H1 (cell line): ENCODE measurements at regions not wholly inside any gene's neighbourhood (a gene's known extent, or its start where the extent isn't known, plus 50 kb on each side); places are given as distances from the start of the nearest gene placed in this dataset.

Experiments used
- CTCF ChIA-PET: fragments of 300-600 bp; sonication (Branson Sonifier 250); formaldehyde crosslinking; loops from one replicate; lab custom pipeline; 2021; ENCODE audit not compliant: partially characterized antibody; lab: Charles Lee
- POLR2A ChIA-PET: fragments of 300-600 bp; sonication (Branson Sonifier 250); formaldehyde crosslinking; loops from one replicate; lab custom pipeline; 2021; ENCODE audit warnings: inconsistent platforms; ENCODE audit not compliant: partially characterized antibody; lab: Charles Lee
- DNase-seq, 2 experiments: peaks; one replicate each; pipeline versions ENCODE4 v3.0.0 to v3.0.0-alpha.2; 2010 to 2022; ENCODE audit warnings: low spot score in 2 of 2, low read depth in 1 of 2, mixed read lengths in 1 of 2
- FAIRE-seq: peaks from 2 replicates; lab custom pipeline; 2011; peaks lifted over from hg19 to GRCh38; lab: Jason Lieb, UNC
- H2AFZ ChIP-seq: 2 replicates; pipeline ENCODE4 v1.8.1; 2012; ENCODE audit warnings: low read length, inconsistent platforms
- H2AK5ac ChIP-seq: 2 replicates; pipeline ENCODE4 v1.6.1; 2013; ENCODE audit warnings: low read depth, low read length
- H2BK120ac ChIP-seq: replicated peaks from 2 replicates; pipeline ENCODE3; 2013; ENCODE audit warnings: low read depth, low read length, inconsistent platforms
- H2BK12ac ChIP-seq: 2 replicates; pipeline ENCODE4 v1.6.1; 2013; ENCODE audit warnings: low read depth, low read length
- H2BK15ac ChIP-seq: 2 replicates; pipeline ENCODE4 v1.6.1; 2013; ENCODE audit warnings: low read length
- H2BK20ac ChIP-seq: 2 replicates; pipeline ENCODE4 v1.6.1; 2013; ENCODE audit warnings: low read length
- H2BK5ac ChIP-seq: 2 replicates; pipeline ENCODE4 v1.6.1; 2013; ENCODE audit warnings: low read depth, low read length
- H3K14ac ChIP-seq: 2 replicates; pipeline ENCODE4 v1.6.1; 2013; ENCODE audit warnings: inconsistent platforms; ENCODE audit not compliant: insufficient read length
- H3K18ac ChIP-seq: 2 replicates; pipeline ENCODE4 v1.6.1; 2013; ENCODE audit warnings: low read length; ENCODE audit errors: extremely low read depth
- H3K23ac ChIP-seq: 2 replicates; pipeline ENCODE4 v1.6.1; 2013; ENCODE audit warnings: inconsistent platforms; ENCODE audit not compliant: insufficient read length
- H3K23me2 ChIP-seq: 2 replicates; pipeline ENCODE4 v1.6.1; 2013; ENCODE audit warnings: low read depth, low read length
- H3K27ac ChIP-seq: 2 replicates; pipeline ENCODE4 v1.6.1; 2011; ENCODE audit warnings: low read depth, low read length, inconsistent platforms
- H3K27me3 ChIP-seq, 4 experiments: replicated peaks in 1 of 4; 1 replicate in 1 of 4; 2 replicates in 3 of 4; pipeline versions ENCODE4 v1.6.1 to v1.8.1; 2011 to 2013; ENCODE audit warnings: low read length in 3 of 4, mild to moderate bottlenecking in 3 of 4, inconsistent platforms in 2 of 4, mixed read lengths in 2 of 4, moderate library complexity in 1 of 4; ENCODE audit not compliant: control insufficient read depth in 3 of 4, insufficient read depth in 3 of 4; ENCODE audit errors: extremely low read depth in 1 of 4
- H3K36me3 ChIP-seq, 4 experiments: 2 replicates each; pipeline versions ENCODE4 v1.6.1 to v1.8.1; 2011 to 2013; ENCODE audit warnings: mild to moderate bottlenecking in 4 of 4, low read length in 3 of 4, moderate library complexity in 2 of 4, control low read depth in 1 of 4, inconsistent platforms in 1 of 4; ENCODE audit not compliant: insufficient read depth in 4 of 4, control insufficient read depth in 2 of 4
- H3K4ac ChIP-seq: replicated peaks from 2 replicates; pipeline ENCODE3; 2013; ENCODE audit warnings: low read length, low read depth, mixed read lengths, inconsistent platforms; ENCODE audit not compliant: insufficient read length
- H3K4me1 ChIP-seq, 4 experiments: replicated peaks in 1 of 4; 1 replicate in 1 of 4; 2 replicates in 3 of 4; pipeline versions ENCODE4 v1.6.1 to v1.8.1; 2011 to 2013; ENCODE audit warnings: low read length in 3 of 4, inconsistent platforms in 2 of 4, mixed read lengths in 1 of 4; ENCODE audit not compliant: insufficient read depth in 4 of 4, control insufficient read depth in 3 of 4
- H3K4me2 ChIP-seq, 2 experiments: 2 replicates each; pipeline versions ENCODE4 v1.6.1 to v1.8.1; 2011 to 2013; ENCODE audit warnings: low read depth in 2 of 2, low read length in 2 of 2, control low read depth in 1 of 2, inconsistent platforms in 1 of 2, mild to moderate bottlenecking in 1 of 2; ENCODE audit not compliant: insufficient read depth in 1 of 2
- H3K4me3 ChIP-seq, 4 experiments: fragments of 200-600, 300-600 bp in 1 of 4; sonication (generic), shearing (Covaris generic), sonication (Bioruptor Twin) in 1 of 4; 2 replicates each; pipeline versions ENCODE4 v1.5.1 to v1.8.1; 2011 to 2016; ENCODE audit warnings: low read length in 4 of 4, low read depth in 3 of 4, control low read depth in 2 of 4, inconsistent platforms in 2 of 4, mild to moderate bottlenecking in 2 of 4, mixed read lengths in 1 of 4, moderate library complexity in 1 of 4; ENCODE audit not compliant: insufficient read depth in 2 of 4; ENCODE audit errors: extremely low read depth in 1 of 4
- H3K56ac ChIP-seq: replicated peaks from 2 replicates; pipeline ENCODE3; 2013; ENCODE audit warnings: low read depth, mild to moderate bottlenecking, mixed read lengths, low read length, inconsistent platforms; ENCODE audit not compliant: insufficient read length
- H3K79me1 ChIP-seq: 2 replicates; pipeline ENCODE4 v1.6.1; 2013; ENCODE audit warnings: low read depth, low read length, control low read depth
- H3K79me2 ChIP-seq, 2 experiments: 2 replicates each; pipeline versions ENCODE4 v1.6.1 to v1.8.1; 2012 to 2013; ENCODE audit warnings: low read length in 2 of 2, mild to moderate bottlenecking in 2 of 2, inconsistent platforms in 1 of 2; ENCODE audit not compliant: insufficient read depth in 2 of 2, control insufficient read depth in 1 of 2
- H3K9ac ChIP-seq, 4 experiments: replicated peaks in 1 of 4; 1 replicate in 1 of 4; 2 replicates in 3 of 4; pipeline versions ENCODE4 v1.6.1 to v1.8.1; 2011 to 2013; ENCODE audit warnings: low read depth in 3 of 4, low read length in 3 of 4, control low read depth in 2 of 4, mild to moderate bottlenecking in 2 of 4, moderate library complexity in 2 of 4, inconsistent platforms in 1 of 4; ENCODE audit errors: extremely low read depth in 1 of 4
- H3K9me3 ChIP-seq, 2 experiments: 2 replicates each; pipeline versions ENCODE4 v1.6.1 to v1.8.1; 2012 to 2013; ENCODE audit warnings: mild to moderate bottlenecking in 2 of 2, moderate library complexity in 2 of 2, control low read depth in 1 of 2, inconsistent platforms in 1 of 2, low read depth in 1 of 2, low read length in 1 of 2, mixed read lengths in 1 of 2; ENCODE audit not compliant: insufficient read depth in 2 of 2
- H4K20me1 ChIP-seq, 2 experiments: replicated peaks in 1 of 2; 2 replicates each; pipeline versions ENCODE3 to v1.8.1; 2011 to 2013; ENCODE audit warnings: inconsistent platforms in 2 of 2, low read length in 2 of 2, mild to moderate bottlenecking in 1 of 2; ENCODE audit not compliant: insufficient read depth in 2 of 2, control insufficient read depth in 1 of 2
- H4K5ac ChIP-seq: 2 replicates; pipeline ENCODE4 v1.6.1; 2013; ENCODE audit warnings: low read length, low read depth, mixed read lengths, inconsistent platforms; ENCODE audit not compliant: insufficient read length
- H4K8ac ChIP-seq: 2 replicates; pipeline ENCODE4 v1.8.0; 2013; ENCODE audit warnings: mild to moderate bottlenecking, moderate library complexity, low read length, inconsistent platforms; ENCODE audit not compliant: insufficient read depth; ENCODE audit errors: extremely low read depth
- H4K91ac ChIP-seq: replicated peaks from 2 replicates; pipeline ENCODE3; 2013; ENCODE audit warnings: low read length, mixed read lengths, inconsistent platforms; ENCODE audit not compliant: insufficient read length
- CBX5 ChIP-seq: fragments of 300-800, 300-1000 bp; sonication (generic); IDR thresholded peaks from 2 replicates; pipeline ENCODE4 v1.7.1; 2016; ENCODE audit warnings: antibody characterized with exemption, low read length, low read depth
- EP300 ChIP-seq, 2 experiments: IDR thresholded peaks; 1 replicate in 1 of 2; 2 replicates in 1 of 2; pipeline ENCODE4 v1.6.1; 2011 to 2012; ENCODE audit warnings: low read depth in 2 of 2, low read length in 2 of 2, mild to moderate bottlenecking in 2 of 2, borderline replicate concordance in 1 of 2, inconsistent platforms in 1 of 2, moderate library complexity in 1 of 2
- HDAC6 ChIP-seq: IDR thresholded peaks from one replicate; pipeline ENCODE4 v1.7.1; 2012; ENCODE audit warnings: low read depth, mild to moderate bottlenecking, inconsistent platforms, low read length, moderate library complexity
- JUN ChIP-seq: IDR thresholded peaks from 2 replicates; pipeline ENCODE4 v1.6.1; 2011; ENCODE audit warnings: low read depth, mild to moderate bottlenecking, improper control_type of control experiment, low read length
- NRF1 ChIP-seq: IDR thresholded peaks from 2 replicates; pipeline ENCODE4 v1.6.1; 2011; ENCODE audit warnings: mild to moderate bottlenecking, low read depth, low read length, improper control_type of control experiment
- POLR2AphosphoS5 ChIP-seq: IDR thresholded peaks from 2 replicates; pipeline ENCODE4 v1.6.1; 2011; ENCODE audit warnings: low read depth, low read length
- RXRA ChIP-seq: IDR thresholded peaks from 2 replicates; pipeline ENCODE4 v1.6.1; 2011; ENCODE audit warnings: low read depth, mild to moderate bottlenecking, low read length, moderate library complexity; ENCODE audit not compliant: insufficient read depth
- SIN3A ChIP-seq, 2 experiments: IDR thresholded peaks in 1 of 2; conservative IDR thresholded peaks in 1 of 2; 2 replicates each; pipeline ENCODE4 v1.6.1; 2011 to 2012; ENCODE audit warnings: low read length in 2 of 2, improper control_type of control experiment in 1 of 2, low read depth in 1 of 2, mild to moderate bottlenecking in 1 of 2
- SP2 ChIP-seq: IDR thresholded peaks from 2 replicates; pipeline ENCODE4 v1.6.1; 2012; ENCODE audit warnings: mild to moderate bottlenecking, low read length, inconsistent platforms
- TCF12 ChIP-seq: IDR thresholded peaks from 2 replicates; pipeline ENCODE4 v1.6.1; 2011; ENCODE audit warnings: low read depth, mild to moderate bottlenecking, low read length
- ZNF274 ChIP-seq: IDR thresholded peaks from 2 replicates; pipeline ENCODE4 v1.7.0; 2012; ENCODE audit warnings: low read length, borderline replicate concordance; ENCODE audit errors: extremely low read depth
- WGBS, 2 experiments: shearing (Covaris generic) in 1 of 2; methylation state at CpG; one replicate each; pipeline versions ENCODE4 v1.1.6 to v1.1.7; 2013 to 2015; ENCODE audit warnings: low lambda C conversion rate in 2 of 2, mixed read lengths in 2 of 2, inconsistent platforms in 1 of 2, low coverage in 1 of 2, missing lambda C conversion rate in 1 of 2; ENCODE audit not compliant: insufficient replicate concordance in 2 of 2, insufficient coverage in 1 of 2, insufficient read length in 1 of 2; ENCODE audit errors: extremely low coverage in 1 of 2, missing lambda C conversion rate in 1 of 2; 5-methylcytosine and 5-hydroxymethylcytosine counted together

DNA sequence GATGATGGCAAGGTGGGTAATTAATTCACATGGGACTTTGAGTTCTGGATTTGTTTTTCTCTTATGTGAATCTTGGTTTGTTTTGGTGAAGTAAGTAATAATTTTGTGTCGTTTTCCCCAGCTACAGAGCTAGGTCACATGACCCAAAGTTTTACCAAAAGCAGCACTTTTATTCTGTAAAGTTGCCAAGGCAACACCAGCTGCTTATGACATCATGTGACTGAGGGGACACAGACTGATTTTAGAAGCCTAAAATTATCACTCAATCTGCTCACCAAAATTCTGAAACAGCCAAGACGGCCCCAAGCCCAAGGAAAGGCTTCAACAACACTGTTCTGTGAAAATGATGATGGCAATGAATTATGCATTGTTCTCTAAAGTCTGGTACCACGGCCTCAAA, 63.9 kb downstream of the MEX3B start:
- no peak overlapping the region for H3K4me2 ChIP-seq
- H2BK20ac ChIP-seq = no peak overlapping the region
- H2AK5ac ChIP-seq = no peak overlapping the region
- no peak overlapping the region for H3K27ac ChIP-seq
- H3K9ac ChIP-seq = no peak overlapping the region
- H3K4me1 ChIP-seq = no peaks in the 10 kb centered on the region
- H4K5ac ChIP-seq = no peak overlapping the region
- no peak overlapping the region for H2BK15ac ChIP-seq
- no peak overlapping the region for H3K14ac ChIP-seq
- H3K36me3 ChIP-seq = peaks cover 0 to 3% (median 0%) of the 10 kb centered on the region in 4 experiments; a peak in 1 of 8 replicates
- H3K9me3 ChIP-seq = peaks cover 0 to 6% of the 10 kb centered on the region in 2 experiments; a peak in 2 of 4 replicates
- ChIA-PET POLR2A (no interaction called here), CTCF (interaction anchor here (0.6 kb wide), 1 partner anchor 574 kb away, joined by 3 read pairs; no protein-coding TSS in a partner anchor)
- no peaks in the 10 kb centered on the region for H4K20me1 ChIP-seq
- H2BK5ac ChIP-seq = no peak overlapping the region
- no peaks in the 10 kb centered on the region; the same call in 1 of the 2 replicates for H3K79me1 ChIP-seq
- no peaks in the 10 kb centered on the region for H3K27me3 ChIP-seq
- H2BK120ac ChIP-seq = no peak overlapping the region
- H2AFZ ChIP-seq = no peak overlapping the region
- 84% methylated on average over 3 of the region's 3 CpGs; no CpG with 5 or more reads in 1 of the 2 experiments for WGBS, 2 experiments
- no peak overlapping the region for H3K56ac ChIP-seq
- no peak overlapping the region for H4K8ac ChIP-seq
- H3K4ac ChIP-seq = no peak overlapping the region
- FAIRE-seq = peak; percentile 13
- H3K4me3 ChIP-seq = no peak overlapping the region
- H3K79me2 ChIP-seq = peaks cover 0 to 3% of the 10 kb centered on the region in 2 experiments; a peak in 1 of 4 replicates
- H2BK12ac ChIP-seq = no peak overlapping the region
- DNase-seq = no peak
- no peak overlapping the region for H3K23ac ChIP-seq
- H4K91ac ChIP-seq = no peak overlapping the region
- no peak overlapping the region for H3K18ac ChIP-seq
- H3K23me2 ChIP-seq = no peaks in the 10 kb centered on the region
- TF ChIP-seq JUN (no peak), ZNF274 (no peak), NRF1 (no peak), SP2 (no peak), CBX5 (no peak), HDAC6 (no peak), SIN3A (conservative IDR thresholded peaks at IDR 0.05 in 1 of 2, IDR thresholded peaks at IDR 0.05 in 1 of 2; ENCODE audit: low read depth in 1 of 2, low read length in 2 of 2) (no peak), RXRA (no peak), TCF12 (no peak), POLR2AphosphoS5 (no peak), EP300 (IDR thresholded peaks at IDR 0.05; ENCODE audit: borderline replicate concordance in 1 of 2, low read depth in 2 of 2, low read length in 2 of 2) (no peak)
